Jurkat, Clone E6-1 (cell line): ENCODE measurements at regions not wholly inside any gene's neighbourhood (a gene's known extent, or its start where the extent isn't known, plus 50 kb on each side); places are given as distances from the start of the nearest gene placed in this dataset.

Experiments used
- DNase-seq: peaks from one replicate; pipeline ENCODE4 v3.0.0-alpha.2; 2011; ENCODE audit warnings: low read depth, low spot score
- H3K4me3 ChIP-seq: 2 replicates; pipeline ENCODE4 v1.5.1; 2011; ENCODE audit warnings: mild to moderate bottlenecking, low read length, control low read depth, moderate library complexity

DNA sequence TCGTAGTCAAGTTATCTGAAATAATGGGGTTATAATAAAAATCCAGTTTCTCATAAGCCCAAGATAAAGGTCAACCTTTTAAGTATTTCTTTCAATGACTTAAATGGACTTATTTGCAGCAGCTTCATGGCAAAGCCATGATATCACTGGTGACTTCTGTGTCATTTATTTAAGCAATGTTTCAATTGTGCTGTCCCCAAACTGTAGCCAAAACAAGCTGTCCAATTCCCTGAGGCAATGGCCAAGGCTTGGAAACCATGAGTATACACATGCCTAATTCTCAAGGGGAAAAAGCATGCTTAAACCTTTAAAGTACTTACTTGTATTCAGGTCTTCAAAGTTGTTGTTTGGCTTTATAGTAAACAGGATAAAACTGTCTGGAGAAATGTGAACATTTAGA, 376.4 kb upstream of the TNC start:
- no peak overlapping the region for H3K4me3 ChIP-seq
- no peak for DNase-seq

GRCh38 chr9:115495052-115495635, 377.2 kb upstream of the TNC start:
- H3K4me3 ChIP-seq, result no peak overlapping the region
- DNase-seq, result no peak

- DNase-seq, result no peak
- no peak overlapping the region for H3K4me3 ChIP-seq
Measured at GRCh38 chr9:115495836-115496235, 377.9 kb upstream of the TNC start.

- H3K4me3 ChIP-seq, result no peak overlapping the region
- DNase-seq, result no peak
Measured at GRCh38 chr9:115498303-115498702, 380.3 kb upstream of the TNC start.

DNA sequence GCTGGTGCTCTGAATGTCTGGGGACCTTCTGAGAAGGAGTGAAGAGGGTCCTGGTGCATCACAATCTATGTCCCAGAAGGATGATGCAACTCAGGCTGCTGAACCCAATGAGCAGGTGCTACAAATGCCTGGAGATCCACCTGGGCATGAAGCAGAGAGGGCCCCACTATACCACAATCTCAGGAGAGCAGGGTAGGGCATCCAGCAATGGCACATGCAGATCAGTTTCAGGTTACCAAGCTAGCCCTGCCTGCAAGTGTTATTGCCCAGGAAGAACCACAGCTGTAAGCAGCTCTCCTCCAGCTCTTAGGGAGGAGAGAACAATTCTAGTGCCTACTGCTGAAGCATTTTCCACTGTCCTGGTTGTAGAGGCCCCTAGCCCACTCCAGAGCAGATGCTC, 389.2 kb upstream of the TNC start:
- no peak overlapping the region for H3K4me3 ChIP-seq
- DNase-seq, result no peak

- no peak overlapping the region for H3K4me3 ChIP-seq
- DNase-seq, result no peak
Measured at GRCh38 chr9:115513148-115513547, 395.2 kb upstream of the TNC start.

DNA sequence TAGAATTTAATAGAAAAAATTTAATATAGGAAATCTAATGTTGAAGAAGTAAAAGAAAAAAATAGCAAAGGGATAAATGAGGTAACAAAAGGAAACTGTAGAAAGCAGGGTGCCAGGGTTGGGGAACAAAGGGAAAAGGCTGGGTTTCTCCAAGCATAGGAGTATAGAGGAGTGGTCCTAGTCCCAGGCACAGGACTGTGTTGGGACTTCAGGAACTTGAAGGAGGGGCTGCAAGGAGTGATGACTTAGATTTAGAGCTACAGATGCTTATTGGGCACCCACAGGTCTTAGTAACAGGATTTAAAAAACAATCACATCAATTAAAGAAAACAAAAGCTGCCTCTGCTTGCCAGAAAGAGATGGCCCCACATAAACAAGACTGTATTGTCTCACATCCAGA, 396.5 kb upstream of the TNC start:
- no peak overlapping the region for H3K4me3 ChIP-seq
- DNase-seq, result no peak

DNA sequence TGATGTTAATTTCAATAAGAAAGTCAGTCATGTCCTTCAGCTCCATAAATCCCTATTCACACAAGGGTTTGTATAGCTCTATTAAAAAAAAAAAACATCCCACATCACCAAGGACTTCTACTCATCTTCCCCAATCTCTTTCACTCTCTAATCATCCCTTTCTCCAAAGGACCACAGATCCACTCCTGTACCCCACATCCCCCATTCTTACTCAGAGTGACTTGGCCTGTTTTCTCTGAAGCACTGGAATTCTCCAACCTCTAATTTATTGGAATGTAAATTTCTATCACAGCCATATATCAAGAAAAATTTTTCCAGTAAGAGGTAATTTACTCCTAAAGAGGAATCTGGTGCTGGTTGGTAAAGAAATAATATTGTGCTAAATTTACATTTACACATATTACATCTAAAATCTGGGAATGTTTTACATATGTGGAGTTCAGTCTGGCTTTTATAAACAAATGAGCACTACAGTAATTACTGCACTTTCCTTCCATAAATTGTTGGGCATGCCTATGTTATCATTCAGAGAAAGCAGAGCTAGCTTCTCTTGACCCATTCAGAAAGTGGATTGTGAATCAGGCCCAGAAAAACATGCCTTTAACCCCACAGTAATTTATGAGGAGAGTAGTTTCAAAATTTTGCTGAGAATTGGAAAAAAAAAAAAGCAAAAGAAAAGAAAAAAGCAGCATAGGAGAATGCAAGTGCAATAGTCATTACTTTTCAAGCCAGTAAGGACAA, 399.5 kb upstream of the TNC start:
- no peak for DNase-seq

GRCh38 chr9:115520646-115521045, 402.7 kb upstream of the TNC start:
- H3K4me3 ChIP-seq, result no peak overlapping the region
- DNase-seq, result no peak

More for the DNA sequence above, 399.5 kb upstream of the TNC start:
- no peak overlapping the region for H3K4me3 ChIP-seq

- DNase-seq, result no peak
- H3K4me3 ChIP-seq, result no peak overlapping the region
Measured at GRCh38 chr9:115522912-115523311, 405.0 kb upstream of the TNC start.

- DNase-seq, result peak; percentile 23
- no peak overlapping the region for H3K4me3 ChIP-seq
Measured at GRCh38 chr9:115524453-115525059, 406.6 kb upstream of the TNC start.

- DNase-seq, result no peak
- H3K4me3 ChIP-seq, result no peak overlapping the region
Measured at GRCh38 chr9:115525111-115526058, 407.4 kb upstream of the TNC start.

- DNase-seq, result no peak
- H3K4me3 ChIP-seq, result no peak overlapping the region
Measured at GRCh38 chr9:115531410-115532125, 413.6 kb upstream of the TNC start.

DNA sequence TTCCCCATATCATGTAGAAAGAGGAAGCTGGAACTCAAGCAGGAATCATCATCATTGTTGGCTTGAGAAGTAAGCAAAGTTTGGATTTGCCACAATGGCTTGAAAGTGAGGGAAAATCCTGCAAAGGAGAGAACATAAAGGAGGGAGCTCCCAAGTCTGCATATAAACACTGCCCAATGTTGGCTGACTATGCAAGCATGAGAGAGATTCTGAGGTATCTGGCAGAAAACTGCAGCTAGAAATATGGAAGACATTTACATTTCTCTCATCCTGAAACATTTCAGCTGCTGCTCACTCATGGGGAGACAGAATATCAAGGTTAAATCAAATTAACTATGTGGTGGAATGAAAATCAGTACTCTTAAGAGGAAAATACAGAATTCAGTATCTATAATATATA, 415.6 kb upstream of the TNC start:
- H3K4me3 ChIP-seq, result no peak overlapping the region
- no peak for DNase-seq

- DNase-seq, result no peak
Measured at GRCh38 chr9:115540091-115540490, 422.1 kb upstream of the TNC start.

GRCh38 chr9:115543511-115543910, 425.6 kb upstream of the TNC start:
- no peak overlapping the region for H3K4me3 ChIP-seq
- DNase-seq, result no peak

More at GRCh38 chr9:115540091-115540490, 422.1 kb upstream of the TNC start:
- no peak overlapping the region for H3K4me3 ChIP-seq

GRCh38 chr9:115548609-115549260, 430.8 kb upstream of the TNC start:
- H3K4me3 ChIP-seq, result no peak overlapping the region
- no peak for DNase-seq

DNA sequence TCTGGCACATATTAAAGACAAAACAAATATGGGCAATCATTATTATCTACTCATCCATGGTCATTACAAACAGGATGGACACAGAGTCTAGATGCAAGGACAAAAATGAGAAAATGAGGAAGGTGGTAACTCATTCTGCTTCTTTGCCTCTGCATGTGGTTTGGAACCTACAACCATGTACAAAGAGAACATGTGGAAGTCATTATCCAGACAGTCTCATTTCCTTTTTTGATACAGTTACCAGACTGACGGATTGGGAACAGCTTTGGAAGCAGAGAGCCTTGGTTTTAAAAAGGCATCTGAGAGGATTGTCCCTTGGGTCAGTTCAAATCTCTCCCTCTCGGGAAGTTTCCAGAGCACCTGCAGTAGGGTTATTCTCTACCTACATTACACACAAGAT, 433.4 kb upstream of the TNC start:
- DNase-seq, result no peak

More for the DNA sequence above, 433.4 kb upstream of the TNC start:
- no peak overlapping the region for H3K4me3 ChIP-seq
